ENCODE measurements at regions not wholly inside any gene's neighbourhood (a gene's known extent, or its start where the extent isn't known, plus 50 kb on each side); places are given as distances from the start of the nearest gene placed in this dataset.

DNA sequence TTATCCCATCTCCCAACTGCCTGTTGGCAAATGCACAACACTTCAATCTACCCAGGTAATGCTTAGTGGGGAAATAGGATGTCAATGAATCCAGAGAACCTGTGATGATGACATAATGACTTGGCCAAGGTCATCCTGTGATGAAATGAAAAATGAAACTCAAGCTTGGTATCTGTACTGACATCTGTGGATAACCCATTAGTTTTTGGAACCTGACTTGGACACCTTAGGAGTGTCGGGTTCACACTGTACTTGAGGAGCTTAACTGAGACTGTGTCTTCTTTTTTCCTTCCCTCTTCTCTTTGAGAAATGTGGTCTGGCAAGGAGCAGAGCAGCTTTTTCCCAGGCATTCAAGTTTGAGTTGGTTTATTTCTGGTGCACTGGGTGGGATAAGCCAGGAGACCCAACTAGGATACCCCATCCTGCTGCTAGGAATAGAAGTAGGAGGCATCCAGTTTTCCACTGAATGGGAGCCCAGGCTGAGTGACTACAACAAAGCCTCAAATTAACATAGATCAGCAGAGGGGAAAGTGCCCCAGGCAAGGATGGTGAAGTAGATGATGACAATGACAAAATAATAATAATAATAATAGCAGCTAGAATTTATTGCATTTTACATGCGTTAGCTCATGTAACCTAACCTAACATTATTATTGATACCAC, 72.1 kb downstream of the ADRB2 start:
- TF ChIP-seq, protein P1, sequence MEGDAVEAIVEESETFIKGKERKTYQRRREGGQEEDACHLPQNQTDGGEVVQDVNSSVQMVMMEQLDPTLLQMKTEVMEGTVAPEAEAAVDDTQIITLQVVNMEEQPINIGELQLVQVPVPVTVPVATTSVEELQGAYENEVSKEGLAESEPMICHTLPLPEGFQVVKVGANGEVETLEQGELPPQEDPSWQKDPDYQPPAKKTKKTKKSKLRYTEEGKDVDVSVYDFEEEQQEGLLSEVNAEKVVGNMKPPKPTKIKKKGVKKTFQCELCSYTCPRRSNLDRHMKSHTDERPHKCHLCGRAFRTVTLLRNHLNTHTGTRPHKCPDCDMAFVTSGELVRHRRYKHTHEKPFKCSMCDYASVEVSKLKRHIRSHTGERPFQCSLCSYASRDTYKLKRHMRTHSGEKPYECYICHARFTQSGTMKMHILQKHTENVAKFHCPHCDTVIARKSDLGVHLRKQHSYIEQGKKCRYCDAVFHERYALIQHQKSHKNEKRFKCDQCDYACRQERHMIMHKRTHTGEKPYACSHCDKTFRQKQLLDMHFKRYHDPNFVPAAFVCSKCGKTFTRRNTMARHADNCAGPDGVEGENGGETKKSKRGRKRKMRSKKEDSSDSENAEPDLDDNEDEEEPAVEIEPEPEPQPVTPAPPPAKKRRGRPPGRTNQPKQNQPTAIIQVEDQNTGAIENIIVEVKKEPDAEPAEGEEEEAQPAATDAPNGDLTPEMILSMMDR (IDR thresholded peaks at IDR 0.05) = no peak
- TF ChIP-seq TP53 (CRISPR knock-in tag; IDR thresholded peaks at IDR 0.05) = no peak
- no peak for TF ChIP-seq POLR2A (IDR thresholded peaks at IDR 0.05; ENCODE audit: low read length)
- TF ChIP-seq, protein P2, sequence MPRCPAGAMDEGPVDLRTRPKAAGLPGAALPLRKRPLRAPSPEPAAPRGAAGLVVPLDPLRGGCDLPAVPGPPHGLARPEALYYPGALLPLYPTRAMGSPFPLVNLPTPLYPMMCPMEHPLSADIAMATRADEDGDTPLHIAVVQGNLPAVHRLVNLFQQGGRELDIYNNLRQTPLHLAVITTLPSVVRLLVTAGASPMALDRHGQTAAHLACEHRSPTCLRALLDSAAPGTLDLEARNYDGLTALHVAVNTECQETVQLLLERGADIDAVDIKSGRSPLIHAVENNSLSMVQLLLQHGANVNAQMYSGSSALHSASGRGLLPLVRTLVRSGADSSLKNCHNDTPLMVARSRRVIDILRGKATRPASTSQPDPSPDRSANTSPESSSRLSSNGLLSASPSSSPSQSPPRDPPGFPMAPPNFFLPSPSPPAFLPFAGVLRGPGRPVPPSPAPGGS (IDR thresholded peaks at IDR 0.05) = no peak
- TF ChIP-seq, protein P3, sequence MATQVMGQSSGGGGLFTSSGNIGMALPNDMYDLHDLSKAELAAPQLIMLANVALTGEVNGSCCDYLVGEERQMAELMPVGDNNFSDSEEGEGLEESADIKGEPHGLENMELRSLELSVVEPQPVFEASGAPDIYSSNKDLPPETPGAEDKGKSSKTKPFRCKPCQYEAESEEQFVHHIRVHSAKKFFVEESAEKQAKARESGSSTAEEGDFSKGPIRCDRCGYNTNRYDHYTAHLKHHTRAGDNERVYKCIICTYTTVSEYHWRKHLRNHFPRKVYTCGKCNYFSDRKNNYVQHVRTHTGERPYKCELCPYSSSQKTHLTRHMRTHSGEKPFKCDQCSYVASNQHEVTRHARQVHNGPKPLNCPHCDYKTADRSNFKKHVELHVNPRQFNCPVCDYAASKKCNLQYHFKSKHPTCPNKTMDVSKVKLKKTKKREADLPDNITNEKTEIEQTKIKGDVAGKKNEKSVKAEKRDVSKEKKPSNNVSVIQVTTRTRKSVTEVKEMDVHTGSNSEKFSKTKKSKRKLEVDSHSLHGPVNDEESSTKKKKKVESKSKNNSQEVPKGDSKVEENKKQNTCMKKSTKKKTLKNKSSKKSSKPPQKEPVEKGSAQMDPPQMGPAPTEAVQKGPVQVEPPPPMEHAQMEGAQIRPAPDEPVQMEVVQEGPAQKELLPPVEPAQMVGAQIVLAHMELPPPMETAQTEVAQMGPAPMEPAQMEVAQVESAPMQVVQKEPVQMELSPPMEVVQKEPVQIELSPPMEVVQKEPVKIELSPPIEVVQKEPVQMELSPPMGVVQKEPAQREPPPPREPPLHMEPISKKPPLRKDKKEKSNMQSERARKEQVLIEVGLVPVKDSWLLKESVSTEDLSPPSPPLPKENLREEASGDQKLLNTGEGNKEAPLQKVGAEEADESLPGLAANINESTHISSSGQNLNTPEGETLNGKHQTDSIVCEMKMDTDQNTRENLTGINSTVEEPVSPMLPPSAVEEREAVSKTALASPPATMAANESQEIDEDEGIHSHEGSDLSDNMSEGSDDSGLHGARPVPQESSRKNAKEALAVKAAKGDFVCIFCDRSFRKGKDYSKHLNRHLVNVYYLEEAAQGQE (IDR thresholded peaks at IDR 0.05) = no peak
- no peak for TF ChIP-seq RAD21 (conservative IDR thresholded peaks at IDR 0.05 in 1 of 2, IDR thresholded peaks at IDR 0.05 in 1 of 2)
- TF ChIP-seq, protein P4, sequence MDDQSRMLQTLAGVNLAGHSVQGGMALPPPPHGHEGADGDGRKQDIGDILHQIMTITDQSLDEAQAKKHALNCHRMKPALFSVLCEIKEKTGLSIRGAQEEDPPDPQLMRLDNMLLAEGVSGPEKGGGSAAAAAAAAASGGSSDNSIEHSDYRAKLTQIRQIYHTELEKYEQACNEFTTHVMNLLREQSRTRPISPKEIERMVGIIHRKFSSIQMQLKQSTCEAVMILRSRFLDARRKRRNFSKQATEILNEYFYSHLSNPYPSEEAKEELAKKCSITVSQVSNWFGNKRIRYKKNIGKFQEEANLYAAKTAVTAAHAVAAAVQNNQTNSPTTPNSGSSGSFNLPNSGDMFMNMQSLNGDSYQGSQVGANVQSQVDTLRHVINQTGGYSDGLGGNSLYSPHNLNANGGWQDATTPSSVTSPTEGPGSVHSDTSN (IDR thresholded peaks at IDR 0.05) = no peak
- TF ChIP-seq POLR2AphosphoS2 (conservative IDR thresholded peaks at IDR 0.05; ENCODE audit: low read length) = no peak
- TF ChIP-seq MYC (IDR thresholded peaks at IDR 0.05; ENCODE audit: borderline replicate concordance, low read length) = no peak
- no peak for TF ChIP-seq MAZ (IDR thresholded peaks at IDR 0.05; ENCODE audit: borderline replicate concordance, low read depth, low read length)
- no peak for TF ChIP-seq KDM1A (IDR thresholded peaks at IDR 0.05; ENCODE audit: low read depth)
- TF ChIP-seq CHD2 (IDR thresholded peaks at IDR 0.05; ENCODE audit: low read length, partially characterized antibody) = no peak
- no peak for TF ChIP-seq SREBF2 (IDR thresholded peaks at IDR 0.05)
- no peak for TF ChIP-seq ZFP36 (IDR thresholded peaks at IDR 0.05; ENCODE audit: borderline replicate concordance, partially characterized antibody)

All from A549 (cell line).